Mammary epithelial cell (primary cell): ENCODE measurements at regions not wholly inside any gene's neighbourhood (a gene's known extent, or its start where the extent isn't known, plus 50 kb on each side); places are given as distances from the start of the nearest gene placed in this dataset.

Experiments used
- EZH2 ChIP-seq: IDR thresholded peaks from 2 replicates; pipeline ENCODE4 v1.6.1; 2012; ENCODE audit warnings: low read length, inconsistent platforms, borderline replicate concordance
- TF ChIP-seq, protein P1 (sequence below), 2 donors: IDR thresholded peaks in 1 of 2; conservative IDR thresholded peaks in 1 of 2; 2 replicates each; pipeline ENCODE4 v1.5.1; 2011 to 2012; ENCODE audit warnings: inconsistent platforms in 2 of 2, low read length in 2 of 2, mild to moderate bottlenecking in 2 of 2, control low read depth in 1 of 2, low read depth in 1 of 2; ENCODE audit not compliant: insufficient read depth in 1 of 2; ENCODE audit errors: extremely low read depth in 1 of 2

DNA sequence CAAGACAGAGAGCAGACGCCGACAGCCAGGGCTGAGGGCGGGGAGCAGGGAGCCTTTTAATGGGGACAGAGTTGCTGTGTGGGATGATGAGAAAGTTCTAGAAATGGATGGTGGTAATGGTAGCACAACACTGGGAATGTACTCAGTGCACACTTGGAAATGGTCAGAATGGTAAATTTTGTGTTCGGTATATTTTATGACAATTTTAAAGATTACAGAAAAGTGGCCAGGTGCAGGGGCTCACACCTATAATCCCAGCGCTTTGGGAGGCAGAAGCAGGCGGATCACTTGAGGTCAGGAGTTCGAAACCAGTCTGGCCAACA lies 243.2 kb upstream of the CIBAR2 start:
- TF ChIP-seq, protein P1, sequence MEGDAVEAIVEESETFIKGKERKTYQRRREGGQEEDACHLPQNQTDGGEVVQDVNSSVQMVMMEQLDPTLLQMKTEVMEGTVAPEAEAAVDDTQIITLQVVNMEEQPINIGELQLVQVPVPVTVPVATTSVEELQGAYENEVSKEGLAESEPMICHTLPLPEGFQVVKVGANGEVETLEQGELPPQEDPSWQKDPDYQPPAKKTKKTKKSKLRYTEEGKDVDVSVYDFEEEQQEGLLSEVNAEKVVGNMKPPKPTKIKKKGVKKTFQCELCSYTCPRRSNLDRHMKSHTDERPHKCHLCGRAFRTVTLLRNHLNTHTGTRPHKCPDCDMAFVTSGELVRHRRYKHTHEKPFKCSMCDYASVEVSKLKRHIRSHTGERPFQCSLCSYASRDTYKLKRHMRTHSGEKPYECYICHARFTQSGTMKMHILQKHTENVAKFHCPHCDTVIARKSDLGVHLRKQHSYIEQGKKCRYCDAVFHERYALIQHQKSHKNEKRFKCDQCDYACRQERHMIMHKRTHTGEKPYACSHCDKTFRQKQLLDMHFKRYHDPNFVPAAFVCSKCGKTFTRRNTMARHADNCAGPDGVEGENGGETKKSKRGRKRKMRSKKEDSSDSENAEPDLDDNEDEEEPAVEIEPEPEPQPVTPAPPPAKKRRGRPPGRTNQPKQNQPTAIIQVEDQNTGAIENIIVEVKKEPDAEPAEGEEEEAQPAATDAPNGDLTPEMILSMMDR (conservative IDR thresholded peaks at IDR 0.05 in 1 of 2, IDR thresholded peaks at IDR 0.05 in 1 of 2; ENCODE audit: extremely low read depth in 1 of 2, insufficient read depth in 1 of 2, low read depth in 1 of 2, low read length in 2 of 2) = no peak
- TF ChIP-seq EZH2 = no peak
